ENCODE measurements at regions not wholly inside any gene's neighbourhood (a gene's known extent, or its start where the extent isn't known, plus 50 kb on each side); places are given as distances from the start of the nearest gene placed in this dataset.

DNA sequence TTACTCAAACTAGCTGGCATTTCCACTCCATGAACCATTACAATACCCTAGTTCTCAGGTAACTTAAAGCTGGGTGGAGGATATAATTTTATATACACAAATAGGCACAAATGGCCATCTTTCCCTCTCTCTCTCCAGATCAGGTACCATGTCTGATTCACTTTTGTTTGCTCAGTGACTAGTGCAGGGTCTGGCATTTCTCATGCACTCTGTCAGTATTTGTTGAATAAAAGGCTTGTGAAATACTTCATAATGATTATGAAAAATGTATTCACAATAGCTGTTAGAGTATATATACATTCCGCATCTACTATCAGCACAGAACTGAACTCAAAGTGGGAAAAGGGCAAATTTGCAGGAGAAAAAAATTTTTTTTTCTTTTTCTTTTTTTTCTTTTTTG lies 510.2 kb upstream of the USP24 start:
- DNase-seq (ENCODE audit: low spot score), result no peak
- Mint-ChIP-seq H3K36me3 (ENCODE audit: low read depth) (no peaks in the 10 kb centered on the region), H3K9me3 (no peaks in the 10 kb centered on the region), H3K27ac (no peak overlapping the region), H3K27me3 (ENCODE audit: low read depth) (no peaks in the 10 kb centered on the region), H3K4me1 (ENCODE audit: low read depth) (no peaks in the 10 kb centered on the region), H3K4me3 (no peak overlapping the region)

DNA sequence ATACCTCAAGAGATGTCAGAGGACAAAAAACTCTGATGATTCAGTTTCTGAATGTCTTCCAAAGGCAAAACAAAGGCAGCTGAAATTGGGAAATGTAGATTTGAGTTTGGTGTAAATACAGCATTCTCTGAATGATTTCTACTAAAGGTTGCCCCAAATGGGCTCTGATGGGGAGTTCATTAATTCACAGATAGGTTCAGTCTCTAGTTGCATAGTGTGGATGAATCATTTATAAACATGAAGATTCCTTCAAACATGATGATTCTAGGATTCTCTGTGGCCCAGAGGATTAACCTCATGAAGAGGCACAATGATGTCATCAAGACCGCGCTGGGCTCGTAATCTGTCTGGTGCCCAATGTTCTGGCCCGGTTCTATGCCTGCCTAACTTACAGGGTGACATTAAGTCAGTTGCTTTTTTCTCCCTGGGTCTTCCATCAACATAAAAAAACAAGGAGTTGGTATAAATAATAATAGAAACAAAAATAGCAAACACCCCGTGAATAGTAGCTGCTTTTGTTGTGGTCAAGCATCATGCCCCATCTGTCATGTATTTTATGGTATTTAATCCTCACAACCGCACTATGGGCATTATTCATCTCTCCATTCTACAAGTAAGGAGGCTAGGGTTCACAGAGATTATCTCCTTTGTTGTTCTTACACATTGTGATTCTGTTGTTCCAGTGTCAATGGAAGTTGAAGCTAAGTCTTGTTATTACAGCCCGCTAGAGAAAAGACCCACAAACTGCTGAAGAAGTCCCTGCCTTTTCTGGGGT lies 509.6 kb upstream of the USP24 start:
- Mint-ChIP-seq H3K27ac (no peak overlapping the region), H3K36me3 (ENCODE audit: low read depth) (no peaks in the 10 kb centered on the region), H3K4me3 (no peak overlapping the region), H3K4me1 (ENCODE audit: low read depth) (no peaks in the 10 kb centered on the region), H3K27me3 (ENCODE audit: low read depth) (no peaks in the 10 kb centered on the region), H3K9me3 (no peaks in the 10 kb centered on the region)
- no peak for DNase-seq (ENCODE audit: low spot score)

DNA sequence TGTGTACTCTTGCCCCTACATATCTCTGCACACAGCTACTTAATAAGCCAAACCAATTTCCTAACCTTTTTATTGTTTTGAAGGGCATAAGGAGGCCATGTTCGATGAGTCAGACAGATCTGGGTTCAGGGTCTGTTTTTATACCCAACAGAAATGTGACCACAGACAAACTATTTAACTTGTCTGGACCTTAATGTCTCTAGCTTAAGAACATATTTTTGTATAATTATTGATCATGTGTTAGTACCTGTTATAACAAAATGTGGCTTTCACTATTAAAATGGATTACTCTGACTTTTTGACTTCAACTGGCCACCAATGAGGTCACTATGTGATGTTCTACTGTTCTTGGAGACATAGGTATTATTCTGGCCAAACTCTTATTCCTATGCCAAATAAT lies 507.8 kb upstream of the USP24 start:
- no peaks in the 10 kb centered on the region for H3K36me3 Mint-ChIP-seq (ENCODE audit: low read depth)
- no peaks in the 10 kb centered on the region for H3K27me3 Mint-ChIP-seq (ENCODE audit: low read depth)
- no peaks in the 10 kb centered on the region for H3K4me1 Mint-ChIP-seq (ENCODE audit: low read depth)
- H3K27ac Mint-ChIP-seq, result no peak overlapping the region
- DNase-seq (ENCODE audit: low spot score), result no peak
- H3K4me3 Mint-ChIP-seq, result no peak overlapping the region
- no peaks in the 10 kb centered on the region for H3K9me3 Mint-ChIP-seq

DNA sequence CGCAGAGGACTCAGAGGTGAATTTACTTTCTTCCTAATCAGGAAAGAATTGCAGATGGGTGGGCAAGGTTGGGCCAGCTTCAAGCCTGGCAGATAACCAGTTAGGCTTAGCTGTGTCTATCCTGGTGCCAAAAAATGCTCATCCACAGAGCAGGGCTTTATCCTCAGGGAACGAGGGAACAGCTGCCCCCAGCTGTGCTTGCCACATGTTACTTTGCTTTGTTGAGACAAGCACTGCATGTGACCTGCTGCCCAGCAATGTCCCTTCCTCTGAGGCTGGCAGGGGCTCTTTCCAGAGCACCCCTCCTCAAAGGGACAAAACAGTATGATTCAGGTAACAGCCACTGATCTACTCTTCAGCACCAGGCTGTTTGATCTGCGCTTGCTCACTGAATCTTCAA lies 505.1 kb upstream of the USP24 start:
- no peak for DNase-seq (ENCODE audit: low spot score)
- H3K4me1 Mint-ChIP-seq (ENCODE audit: low read depth), result no peaks in the 10 kb centered on the region
- H3K27me3 Mint-ChIP-seq (ENCODE audit: low read depth), result no peaks in the 10 kb centered on the region
- no peaks in the 10 kb centered on the region for H3K9me3 Mint-ChIP-seq
- H3K27ac Mint-ChIP-seq, result no peak overlapping the region
- no peaks in the 10 kb centered on the region for H3K36me3 Mint-ChIP-seq (ENCODE audit: low read depth)
- no peak overlapping the region for H3K4me3 Mint-ChIP-seq

DNA sequence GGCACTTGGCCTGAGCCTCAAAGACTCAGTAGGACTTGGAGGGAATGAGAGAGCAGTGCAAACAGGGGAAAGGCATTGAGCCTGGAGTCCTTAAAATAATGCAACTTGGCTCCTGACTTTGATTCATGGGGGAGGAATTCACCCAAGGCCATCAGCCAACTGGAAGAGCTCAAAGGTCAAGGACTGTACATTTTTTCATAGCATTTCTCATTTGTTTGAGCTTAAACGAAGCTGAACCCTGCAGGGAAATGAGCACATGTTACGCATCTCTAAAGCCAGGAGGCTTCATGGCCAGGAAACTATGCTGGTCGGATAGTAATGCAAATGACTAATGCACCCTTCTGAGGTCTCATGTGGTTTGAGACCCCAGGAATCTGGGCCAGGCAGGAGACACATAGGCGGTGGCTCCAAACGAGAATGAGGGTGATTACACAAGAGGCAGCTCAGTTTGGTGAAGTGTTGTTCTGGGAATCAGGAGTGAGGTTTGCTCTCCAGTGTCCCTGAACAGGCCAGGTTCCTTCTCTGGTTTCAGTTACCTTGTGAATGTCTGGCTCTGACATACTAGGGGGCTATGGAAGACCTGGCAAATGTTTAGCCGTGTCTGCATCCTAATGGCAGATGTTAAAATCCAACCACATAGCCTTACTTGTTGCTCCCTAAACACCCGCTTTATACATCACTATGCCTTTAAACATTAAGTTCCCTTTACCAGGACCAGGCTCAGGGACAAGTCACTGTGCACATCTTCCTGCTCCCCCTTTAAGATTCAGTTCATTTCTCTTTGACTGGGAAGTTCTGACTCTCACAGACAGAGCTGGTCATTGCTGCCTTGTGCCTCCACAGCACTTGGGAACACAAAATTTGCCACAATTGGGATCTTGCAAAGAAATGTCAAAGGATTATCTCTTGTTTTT lies 503.9 kb upstream of the USP24 start:
- Mint-ChIP-seq H3K36me3 (ENCODE audit: low read depth) (no peaks in the 10 kb centered on the region), H3K27me3 (ENCODE audit: low read depth) (no peaks in the 10 kb centered on the region), H3K27ac (no peak overlapping the region), H3K4me1 (ENCODE audit: low read depth) (no peaks in the 10 kb centered on the region), H3K4me3 (no peak overlapping the region), H3K9me3 (no peaks in the 10 kb centered on the region)
- no peak for DNase-seq (ENCODE audit: low spot score)

DNA sequence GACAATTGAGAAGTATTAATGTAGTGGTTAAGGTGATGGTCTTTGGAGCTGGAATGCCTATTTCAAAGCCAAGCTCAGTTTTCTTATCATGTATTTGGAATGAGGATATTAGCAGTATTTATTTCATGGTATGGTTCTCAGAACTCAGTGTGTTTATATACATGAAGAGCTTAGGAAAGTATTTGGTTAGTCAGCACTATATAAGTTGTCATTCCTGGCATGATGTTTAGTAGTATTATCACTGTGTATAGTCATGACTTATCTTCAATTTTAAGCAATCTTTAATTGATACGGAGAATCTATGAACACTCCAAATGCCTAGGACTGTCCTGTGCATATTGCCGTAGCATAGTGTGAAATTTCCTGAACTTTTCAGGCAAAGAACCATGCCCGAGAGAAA lies 501.9 kb upstream of the USP24 start:
- DNase-seq (ENCODE audit: low spot score), result no peak
- H3K4me1 Mint-ChIP-seq (ENCODE audit: low read depth), result no peaks in the 10 kb centered on the region

DNA sequence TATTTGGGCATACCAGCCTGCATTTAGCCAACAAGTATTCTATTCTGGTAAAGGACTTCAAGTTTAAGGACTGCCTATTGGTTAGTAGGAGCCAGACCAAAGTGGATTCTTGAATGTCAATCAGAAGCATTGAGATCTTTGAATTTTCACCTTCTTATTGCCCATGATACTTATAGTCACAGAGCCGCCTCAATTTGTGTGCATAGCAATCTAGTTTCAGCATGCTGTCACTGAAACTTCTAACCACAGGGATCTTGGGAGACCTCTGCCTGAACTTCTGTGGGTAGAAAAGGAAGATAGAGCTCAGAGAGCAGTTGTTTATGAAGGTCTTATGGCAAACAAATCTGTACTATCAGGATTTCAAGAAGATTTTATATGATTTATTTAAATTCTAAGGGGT lies 501.4 kb upstream of the USP24 start:
- Mint-ChIP-seq H3K9me3 (no peaks in the 10 kb centered on the region), H3K27ac (no peak overlapping the region), H3K4me1 (ENCODE audit: low read depth) (no peaks in the 10 kb centered on the region), H3K4me3 (no peak overlapping the region), H3K27me3 (ENCODE audit: low read depth) (no peaks in the 10 kb centered on the region), H3K36me3 (ENCODE audit: low read depth) (no peaks in the 10 kb centered on the region)
- DNase-seq (ENCODE audit: low spot score), result no peak

More for the DNA sequence above, 501.9 kb upstream of the USP24 start:
- Mint-ChIP-seq H3K27me3 (ENCODE audit: low read depth) (no peaks in the 10 kb centered on the region), H3K4me3 (no peak overlapping the region), H3K9me3 (no peaks in the 10 kb centered on the region), H3K36me3 (ENCODE audit: low read depth) (no peaks in the 10 kb centered on the region), H3K27ac (no peak overlapping the region)

DNA sequence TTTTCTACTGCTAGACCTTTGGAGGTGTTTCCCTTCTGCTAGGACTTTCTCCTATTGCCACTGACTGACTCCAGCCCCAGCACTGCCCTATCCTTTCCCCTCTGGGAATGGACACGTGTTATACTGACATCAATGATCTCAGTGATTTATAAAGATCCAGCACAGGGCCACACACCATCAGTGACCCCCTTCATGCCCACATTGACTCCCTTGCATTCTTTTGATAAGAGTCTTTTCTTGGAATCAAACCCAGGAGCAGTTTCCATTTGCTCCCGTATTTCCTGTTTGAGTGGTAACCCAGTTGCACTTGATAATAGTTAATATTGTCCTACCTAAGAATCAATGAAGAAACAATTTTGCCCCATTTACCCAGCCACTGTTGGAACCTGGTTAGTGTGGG lies 501.0 kb upstream of the USP24 start:
- no peak overlapping the region for H3K27ac Mint-ChIP-seq
- H3K4me1 Mint-ChIP-seq (ENCODE audit: low read depth), result no peaks in the 10 kb centered on the region
- no peaks in the 10 kb centered on the region for H3K27me3 Mint-ChIP-seq (ENCODE audit: low read depth)
- no peaks in the 10 kb centered on the region for H3K9me3 Mint-ChIP-seq
- H3K4me3 Mint-ChIP-seq, result no peak overlapping the region
- H3K36me3 Mint-ChIP-seq (ENCODE audit: low read depth), result no peaks in the 10 kb centered on the region
- DNase-seq (ENCODE audit: low spot score), result no peak

DNA sequence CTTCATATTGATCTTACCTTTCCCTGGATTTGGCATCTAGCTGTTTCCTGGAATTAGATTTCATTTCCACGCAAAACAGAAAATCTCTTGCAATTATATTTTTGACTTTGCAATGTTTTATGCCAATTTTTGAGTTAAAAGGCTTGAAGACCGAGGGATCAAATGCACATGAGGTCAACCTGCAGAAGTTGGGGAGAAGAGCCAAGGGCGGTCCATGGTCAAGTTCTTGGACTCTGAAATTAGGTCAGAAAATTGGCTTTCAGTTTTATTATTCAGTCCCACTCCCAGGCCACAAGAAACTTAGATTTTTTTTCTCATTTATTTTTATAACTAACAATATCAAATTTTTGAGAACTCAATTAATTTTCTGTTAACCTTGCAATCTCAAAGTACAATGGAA lies 499.1 kb upstream of the USP24 start:
- no peaks in the 10 kb centered on the region for H3K9me3 Mint-ChIP-seq
- H3K36me3 Mint-ChIP-seq (ENCODE audit: low read depth), result no peaks in the 10 kb centered on the region
- H3K4me3 Mint-ChIP-seq, result no peak overlapping the region
- no peak overlapping the region for H3K27ac Mint-ChIP-seq
- DNase-seq (ENCODE audit: low spot score), result no peak
- H3K4me1 Mint-ChIP-seq (ENCODE audit: low read depth), result no peaks in the 10 kb centered on the region
- no peaks in the 10 kb centered on the region for H3K27me3 Mint-ChIP-seq (ENCODE audit: low read depth)

DNA sequence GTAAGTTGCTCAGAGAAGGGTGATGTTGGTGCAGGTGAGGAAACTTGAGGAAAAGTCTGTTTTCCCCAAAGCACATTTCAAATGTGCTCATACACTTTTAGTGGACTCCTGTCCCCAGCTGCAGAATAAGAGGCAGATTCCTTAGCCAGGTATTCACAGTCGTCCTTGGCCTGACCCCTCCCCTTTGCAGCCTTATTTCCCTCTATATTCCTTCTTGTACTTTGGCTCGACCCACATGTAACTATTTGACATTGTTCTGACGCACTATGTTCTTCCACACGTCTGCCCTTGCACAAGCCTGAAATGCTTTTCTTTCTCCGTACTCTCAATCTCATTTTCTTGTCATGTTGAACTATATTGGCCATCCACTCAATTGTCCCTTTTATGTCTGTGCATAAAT lies 498.4 kb upstream of the USP24 start:
- DNase-seq (ENCODE audit: low spot score), result no peak
- Mint-ChIP-seq H3K36me3 (ENCODE audit: low read depth) (no peaks in the 10 kb centered on the region), H3K9me3 (no peaks in the 10 kb centered on the region), H3K4me3 (no peak overlapping the region), H3K27me3 (ENCODE audit: low read depth) (no peaks in the 10 kb centered on the region), H3K4me1 (ENCODE audit: low read depth) (no peaks in the 10 kb centered on the region), H3K27ac (no peak overlapping the region)

DNA sequence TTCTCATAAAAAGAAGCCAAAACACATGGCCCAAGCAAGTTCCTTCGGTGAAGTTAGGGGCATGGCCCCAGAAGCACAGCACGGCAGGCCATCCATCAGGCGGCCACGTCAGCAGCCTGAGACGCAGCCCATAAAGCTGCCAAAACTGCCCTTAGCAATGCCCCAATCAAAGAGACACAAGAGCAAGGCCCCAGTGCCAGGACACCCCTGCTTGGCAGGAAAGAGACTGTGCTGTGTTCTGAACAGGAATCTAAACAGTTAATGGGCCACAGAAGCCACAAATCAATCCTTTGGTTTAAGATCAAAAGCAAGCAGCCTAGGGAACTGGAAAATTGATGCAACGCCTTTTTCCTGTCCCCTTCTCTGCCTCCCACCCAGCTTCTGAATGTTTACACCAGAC lies 497.0 kb upstream of the USP24 start:
- no peak overlapping the region for H3K4me3 Mint-ChIP-seq
- H3K9me3 Mint-ChIP-seq, result no peaks in the 10 kb centered on the region
- no peak overlapping the region for H3K27ac Mint-ChIP-seq
- no peak for DNase-seq (ENCODE audit: low spot score)
- no peaks in the 10 kb centered on the region for H3K4me1 Mint-ChIP-seq (ENCODE audit: low read depth)
- H3K36me3 Mint-ChIP-seq (ENCODE audit: low read depth), result no peaks in the 10 kb centered on the region
- H3K27me3 Mint-ChIP-seq (ENCODE audit: low read depth), result no peaks in the 10 kb centered on the region

DNA sequence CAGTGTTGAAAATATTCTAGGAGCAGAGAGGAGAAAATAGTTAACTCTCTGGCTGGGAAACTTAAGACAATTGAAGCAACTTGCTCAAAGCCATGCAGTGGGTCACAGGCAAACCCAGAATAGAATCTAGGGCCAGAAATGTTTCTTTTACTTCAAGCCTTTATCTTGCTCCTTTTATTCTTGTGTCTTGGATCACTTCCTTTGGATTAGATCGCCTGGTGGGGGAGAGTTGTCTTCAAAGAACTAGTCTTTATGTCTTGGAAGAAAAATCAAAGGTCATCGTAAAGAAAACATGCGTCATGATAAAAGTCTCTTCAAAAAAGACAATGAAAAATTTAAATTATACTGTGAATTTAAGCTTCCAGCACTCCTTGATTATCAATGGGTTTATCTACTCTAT lies 493.6 kb upstream of the USP24 start:
- Mint-ChIP-seq H3K9me3 (no peaks in the 10 kb centered on the region), H3K4me3 (no peak overlapping the region), H3K36me3 (ENCODE audit: low read depth) (no peaks in the 10 kb centered on the region), H3K27ac (no peak overlapping the region), H3K4me1 (ENCODE audit: low read depth) (no peaks in the 10 kb centered on the region), H3K27me3 (ENCODE audit: low read depth) (no peaks in the 10 kb centered on the region)
- no peak for DNase-seq (ENCODE audit: low spot score)

DNA sequence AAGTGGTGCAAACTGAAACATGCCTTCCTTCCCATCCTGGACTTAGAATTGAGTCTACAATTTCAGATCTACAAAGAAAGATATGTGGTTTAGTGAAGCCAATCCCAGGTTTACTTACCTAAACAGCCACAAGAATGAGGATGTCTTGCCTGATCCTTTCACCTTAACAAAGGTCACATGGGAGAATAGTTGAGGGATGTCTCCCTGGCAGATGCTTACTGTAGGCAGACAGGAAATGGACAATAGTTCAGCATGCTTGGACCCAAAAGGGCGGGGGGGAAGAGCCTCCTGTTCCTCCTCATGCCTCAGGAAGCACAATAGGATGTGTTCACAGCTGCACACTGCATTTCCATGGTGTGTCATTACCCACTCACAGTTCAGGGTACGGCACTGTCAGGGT lies 492.7 kb upstream of the USP24 start:
- Mint-ChIP-seq H3K27ac (no peak overlapping the region), H3K9me3 (no peaks in the 10 kb centered on the region), H3K27me3 (ENCODE audit: low read depth) (no peaks in the 10 kb centered on the region), H3K36me3 (ENCODE audit: low read depth) (no peaks in the 10 kb centered on the region), H3K4me1 (ENCODE audit: low read depth) (no peaks in the 10 kb centered on the region), H3K4me3 (no peak overlapping the region)
- DNase-seq (ENCODE audit: low spot score), result no peak

DNA sequence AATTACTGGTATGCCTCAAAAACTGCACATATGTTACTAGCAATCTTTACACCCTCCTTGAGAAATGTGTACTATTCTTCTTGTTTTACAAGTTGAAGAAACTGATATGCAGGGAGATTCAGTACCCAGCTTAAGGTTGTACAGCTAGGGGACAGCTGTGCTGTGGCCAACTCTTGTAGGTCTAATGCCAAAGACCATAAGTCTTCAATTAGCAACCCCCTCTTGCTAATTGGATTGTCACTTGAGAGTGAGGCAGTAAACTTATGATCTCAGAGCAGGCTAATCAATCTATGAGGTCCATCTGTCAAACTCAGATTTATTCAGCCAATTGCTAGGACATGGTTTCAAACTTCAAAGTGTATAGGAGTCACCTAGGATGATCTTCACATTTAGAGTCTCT lies 492.0 kb upstream of the USP24 start:
- no peaks in the 10 kb centered on the region for H3K9me3 Mint-ChIP-seq
- H3K4me1 Mint-ChIP-seq (ENCODE audit: low read depth), result no peaks in the 10 kb centered on the region
- no peaks in the 10 kb centered on the region for H3K27me3 Mint-ChIP-seq (ENCODE audit: low read depth)
- no peak overlapping the region for H3K4me3 Mint-ChIP-seq
- H3K36me3 Mint-ChIP-seq (ENCODE audit: low read depth), result no peaks in the 10 kb centered on the region
- no peak overlapping the region for H3K27ac Mint-ChIP-seq
- no peak for DNase-seq (ENCODE audit: low spot score)
